GM21529 (cell line): ENCODE measurements at regions not wholly inside any gene's neighbourhood (a gene's known extent, or its start where the extent isn't known, plus 50 kb on each side); places are given as distances from the start of the nearest gene placed in this dataset.
"Not testable (repeated sequence)": the region's sequence is repeated elsewhere in the genome, so short reads cannot be mapped to it uniquely, and the experiment has no call there.

Experiments used
- ATAC-seq: cut with Tn5 transposase; IDR thresholded peaks from one replicate; pipeline ENCODE4 v1.9.1; 2021; ENCODE audit not compliant: unreplicated experiment

DNA sequence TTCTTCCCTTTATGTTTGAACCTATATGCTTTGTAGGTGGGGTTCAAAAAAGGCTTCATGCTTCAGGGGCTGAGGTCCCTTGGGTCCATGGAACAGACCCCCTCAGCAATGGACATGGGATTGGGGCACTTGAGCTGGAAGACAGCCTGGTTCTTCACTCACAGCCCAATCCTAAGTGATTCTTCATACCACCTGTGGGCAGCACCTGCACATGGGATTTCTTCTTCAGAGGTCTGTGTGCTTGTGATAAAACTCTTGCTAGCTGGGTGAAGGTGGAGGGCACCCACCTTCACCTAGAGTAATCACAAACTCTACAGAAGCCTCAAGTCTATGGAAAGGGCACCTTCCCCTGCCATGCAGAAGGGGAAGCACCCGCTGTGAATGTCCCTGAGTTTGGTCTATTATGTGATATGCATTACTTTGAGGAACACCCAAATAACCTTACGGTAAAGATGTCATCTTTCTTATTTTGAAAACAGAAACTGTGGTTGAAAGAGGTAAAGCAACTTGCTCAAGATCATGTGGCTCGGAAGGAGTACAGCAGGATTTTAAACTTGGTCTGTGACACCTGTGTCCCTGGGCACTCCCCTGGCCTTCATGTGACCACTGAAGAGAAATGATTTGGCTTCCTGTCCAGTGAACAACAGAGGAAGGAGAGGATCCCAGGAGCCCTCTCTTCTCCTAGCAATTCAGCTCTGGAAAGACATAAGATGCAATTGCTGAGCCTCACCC, 469.5 kb upstream of the ZMIZ1 start:
- no peak for ATAC-seq

- ATAC-seq: no peak
Measured at GRCh38 chr10:78600121-78600665, 468.6 kb upstream of the ZMIZ1 start.

- ATAC-seq: no peak
Measured at GRCh38 chr10:78600740-78601139, 468.0 kb upstream of the ZMIZ1 start.

DNA sequence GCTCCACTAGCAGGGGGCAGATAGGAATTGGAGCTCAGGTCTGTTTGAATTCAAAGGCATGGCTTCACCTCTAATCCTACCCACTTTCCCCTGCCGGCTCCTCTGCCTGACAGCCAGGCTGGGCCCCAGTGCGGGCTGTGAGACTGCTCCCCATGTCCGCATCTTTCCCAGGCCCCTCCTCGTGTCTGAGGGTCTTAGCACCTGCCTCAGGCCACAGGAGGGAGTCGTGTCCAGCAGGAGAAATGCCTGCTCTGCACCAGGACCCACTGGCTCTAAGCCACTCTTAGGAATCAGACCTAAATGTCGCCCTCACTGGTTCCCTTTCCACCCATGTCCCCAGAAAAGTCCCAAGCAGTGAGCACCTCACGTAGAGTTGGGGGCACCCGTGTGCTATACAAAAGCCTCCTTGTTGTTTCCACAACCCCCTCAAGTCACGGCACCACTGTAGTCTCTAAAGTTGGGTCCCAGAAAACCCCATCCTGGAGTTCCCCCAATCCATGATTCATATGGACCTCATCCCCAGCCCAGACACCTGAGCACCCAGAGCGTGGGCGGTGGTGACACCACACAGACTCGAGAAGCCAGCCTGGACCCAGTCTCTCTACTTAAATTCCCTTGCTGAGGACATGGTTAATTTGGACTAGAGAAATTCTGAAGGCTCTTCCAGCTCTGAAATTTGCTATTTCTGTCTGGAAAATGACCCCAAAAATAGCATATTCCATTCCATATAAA, 466.4 kb upstream of the ZMIZ1 start:
- ATAC-seq: no peak

DNA sequence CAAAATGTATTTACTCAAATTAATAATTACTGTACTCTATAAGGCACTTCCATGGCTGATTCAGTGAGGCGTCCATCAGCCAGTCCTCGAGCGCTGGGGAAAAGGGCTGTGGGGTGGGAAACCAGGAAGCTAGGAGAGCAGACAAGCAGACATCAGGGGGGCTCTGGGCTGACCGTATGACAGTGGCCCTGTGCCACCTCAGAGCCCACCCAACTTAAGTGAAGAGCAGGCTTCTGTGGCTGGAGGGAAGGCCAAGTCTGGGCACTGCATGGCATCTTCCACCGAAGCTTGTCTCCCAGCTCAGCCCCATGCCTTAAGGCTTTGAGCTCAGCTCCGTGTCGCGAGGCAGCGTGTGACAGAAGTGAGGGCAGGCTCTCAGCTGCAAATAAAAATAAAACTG, 464.5 kb upstream of the ZMIZ1 start:
- ATAC-seq: no peak

DNA sequence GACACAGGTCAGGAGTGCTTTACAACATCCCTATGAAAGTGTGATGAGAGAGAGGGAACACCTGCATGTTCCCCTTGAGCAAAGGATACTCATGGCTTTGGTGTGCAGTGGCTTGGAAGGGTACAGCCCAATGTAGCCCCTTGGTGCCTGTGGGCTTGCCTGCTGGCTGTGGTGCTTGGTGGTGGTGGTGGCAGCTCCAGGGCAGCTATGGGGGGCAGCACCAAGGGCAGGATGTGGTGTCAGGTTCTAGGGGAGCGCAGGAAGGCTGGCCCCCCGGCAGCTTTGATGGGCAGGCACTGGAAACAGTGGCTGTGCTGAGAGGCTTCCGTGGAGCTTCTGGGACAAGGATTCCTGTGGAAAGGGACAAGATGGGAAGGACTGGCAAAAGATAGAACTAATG, 464.0 kb upstream of the ZMIZ1 start:
- ATAC-seq: no peak

- no peak for ATAC-seq
Measured at GRCh38 chr10:78605800-78606350, 462.9 kb upstream of the ZMIZ1 start.

GRCh38 chr10:78606766-78607165, 462.0 kb upstream of the ZMIZ1 start:
- not testable (repeated sequence) for ATAC-seq

GRCh38 chr10:78609976-78610375, 458.8 kb upstream of the ZMIZ1 start:
- no peak for ATAC-seq

DNA sequence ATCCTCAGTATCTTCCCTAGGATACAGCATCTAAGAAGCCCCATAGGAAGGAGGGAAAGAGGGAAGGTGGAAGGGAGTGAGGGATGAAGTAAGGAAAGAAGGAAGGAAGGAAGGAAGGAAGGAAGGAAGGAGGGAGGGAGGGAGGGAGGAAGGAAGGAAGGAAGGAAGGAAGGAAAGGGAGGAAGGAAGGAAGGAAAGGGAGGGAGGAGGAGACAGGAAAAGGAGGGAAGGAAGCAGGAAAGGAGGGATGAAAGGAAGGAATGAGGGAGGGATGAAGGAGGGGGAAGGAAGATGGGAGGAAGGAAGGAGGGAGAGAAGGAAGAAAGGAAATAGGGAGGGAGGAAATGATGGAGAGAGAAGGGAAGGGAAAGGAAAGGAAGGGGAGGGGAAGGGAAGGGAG, 455.6 kb upstream of the ZMIZ1 start:
- ATAC-seq: no peak

DNA sequence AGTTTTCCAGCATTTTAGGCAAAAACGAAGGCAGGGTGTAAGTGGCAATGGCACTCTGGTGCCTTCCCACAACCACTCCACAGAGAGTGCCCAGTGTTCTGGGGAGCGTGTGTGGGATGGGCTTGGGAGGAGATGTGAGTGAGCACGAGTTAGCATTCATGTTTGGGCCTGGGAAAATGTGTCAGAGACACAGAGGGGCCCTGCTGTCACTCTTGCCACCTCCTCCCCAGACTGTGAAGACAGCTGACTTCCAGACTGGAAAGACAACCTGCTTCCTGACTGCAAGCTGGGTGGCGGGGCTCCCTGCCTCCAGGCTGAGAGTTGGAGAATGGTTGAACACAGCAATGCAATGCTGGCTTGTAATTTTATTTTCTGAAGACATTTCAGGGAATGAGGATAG, 454.5 kb upstream of the ZMIZ1 start:
- no peak for ATAC-seq

- no peak for ATAC-seq
Measured at GRCh38 chr10:78614744-78615143, 454.0 kb upstream of the ZMIZ1 start.

GRCh38 chr10:78616125-78616695, 452.6 kb upstream of the ZMIZ1 start:
- ATAC-seq: no peak

DNA sequence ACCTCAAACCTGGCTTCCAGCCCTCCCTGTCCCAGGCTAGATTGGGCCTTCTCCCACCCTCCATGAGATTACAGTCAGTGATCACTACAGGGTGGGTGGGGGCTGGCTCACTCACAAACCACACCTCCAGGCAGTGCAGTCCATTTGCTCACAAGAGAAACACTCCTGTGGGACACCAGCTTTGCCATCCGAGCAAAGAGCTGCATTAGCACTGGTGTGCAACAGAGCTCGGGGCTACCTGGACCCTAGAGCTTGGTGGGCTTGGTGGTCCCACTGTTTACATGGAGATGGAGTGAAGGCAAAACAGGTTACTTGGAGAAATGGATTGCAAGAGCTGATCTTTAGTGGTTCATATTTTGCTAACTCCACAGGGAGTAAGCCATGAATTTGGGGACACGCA, 451.7 kb upstream of the ZMIZ1 start:
- no peak for ATAC-seq

DNA sequence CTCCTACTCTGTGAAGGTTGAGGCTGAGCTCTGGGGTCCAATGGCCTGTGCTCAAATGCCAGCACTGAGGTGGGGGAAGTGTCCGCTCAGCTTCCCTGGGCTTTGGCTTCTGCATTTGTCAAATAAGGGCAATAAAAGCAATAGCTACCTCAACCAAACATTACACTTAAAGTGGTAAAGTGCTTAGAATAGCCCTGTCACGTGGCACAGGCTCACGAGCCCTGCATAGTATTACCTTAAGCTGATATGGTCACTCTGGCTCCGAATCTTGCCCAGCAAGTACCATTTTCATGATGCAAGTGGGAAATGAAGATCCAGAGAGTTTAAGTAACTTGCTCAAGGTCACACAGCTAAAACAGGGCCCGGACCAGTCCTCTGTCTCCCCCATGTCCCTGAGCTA, 451.1 kb upstream of the ZMIZ1 start:
- ATAC-seq: no peak

DNA sequence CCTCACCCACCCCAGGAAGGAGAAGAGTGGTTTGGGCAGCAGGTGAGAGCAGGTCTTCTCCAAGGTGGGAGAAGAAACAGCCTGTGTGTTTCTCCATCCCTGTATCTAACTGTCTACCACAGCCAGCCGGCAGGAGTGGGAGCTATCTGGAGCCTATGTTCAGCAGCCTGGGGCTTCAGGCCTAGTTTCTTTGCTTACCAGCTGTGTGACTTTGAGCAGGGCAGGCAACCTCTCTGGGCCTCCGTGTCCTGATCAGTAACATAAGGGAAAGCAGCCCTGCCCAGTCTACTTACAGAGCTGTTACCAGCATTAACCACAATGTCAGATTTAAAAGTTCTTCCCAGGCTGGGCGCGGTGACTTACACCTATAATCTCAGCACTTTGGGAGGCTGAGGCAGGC, 450.7 kb upstream of the ZMIZ1 start:
- no peak for ATAC-seq

- ATAC-seq: no peak
Measured at GRCh38 chr10:78619115-78619851, 449.5 kb upstream of the ZMIZ1 start.

DNA sequence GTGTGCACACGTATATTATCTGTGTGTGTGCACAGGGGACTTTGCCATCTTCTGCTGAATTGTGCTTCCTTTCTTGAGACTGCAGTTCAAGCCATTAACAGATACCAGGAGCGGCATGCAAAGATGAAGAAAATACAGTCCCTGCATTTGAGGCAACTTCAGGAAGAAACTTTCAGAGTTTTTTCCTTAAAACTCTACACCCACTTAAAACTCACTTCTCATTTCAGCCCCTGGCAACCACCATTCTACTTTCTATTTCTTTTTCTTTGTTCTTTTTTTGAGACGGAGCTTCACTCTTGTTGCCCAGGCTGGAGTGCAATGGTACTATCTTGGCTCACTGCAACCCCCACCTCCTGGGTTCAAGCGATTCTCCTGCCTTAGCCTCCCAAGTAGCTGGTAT, 448.9 kb upstream of the ZMIZ1 start:
- no peak for ATAC-seq

- no peak for ATAC-seq
Measured at GRCh38 chr10:78620985-78621799, 447.6 kb upstream of the ZMIZ1 start.

DNA sequence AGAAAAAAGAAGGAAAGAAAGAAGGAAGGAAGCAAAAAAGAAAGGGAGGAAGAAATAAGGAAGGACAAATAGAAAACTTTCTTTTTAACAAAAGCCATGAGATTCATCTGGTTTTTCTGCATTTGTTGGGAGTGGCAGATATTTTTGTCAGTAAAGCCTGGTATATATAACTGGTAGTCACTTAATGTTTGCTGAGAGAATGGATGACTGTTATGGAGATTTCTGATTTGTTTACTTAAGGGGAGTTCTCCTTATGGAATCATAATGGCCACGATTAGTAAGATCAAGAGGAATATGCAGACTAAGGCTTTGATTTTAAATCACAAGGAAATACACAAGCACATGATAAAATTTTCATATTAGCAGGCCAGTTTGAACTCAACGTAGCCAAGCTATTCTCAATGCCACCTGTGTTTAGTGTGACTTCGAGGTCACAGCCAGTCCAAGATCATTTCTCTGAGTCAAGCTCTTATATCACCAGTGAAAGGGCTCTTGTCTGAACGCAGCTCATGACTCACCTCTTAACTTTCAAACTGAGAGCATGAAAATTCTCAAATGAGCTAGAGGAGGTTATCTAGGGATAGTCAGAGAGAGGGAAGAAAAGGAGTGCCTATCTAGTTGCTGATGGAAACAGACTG, 445.1 kb upstream of the ZMIZ1 start:
- no peak for ATAC-seq
